Activated CD8-positive, alpha-beta T cell treated with anti-CD3 and anti-CD28 coated beads for 36 hours (primary cell): ENCODE measurements at regions not wholly inside any gene's neighbourhood (a gene's known extent, or its start where the extent isn't known, plus 50 kb on each side); places are given as distances from the start of the nearest gene placed in this dataset.

ENCODE experiments used
- ATAC-seq: fragments of 200-7000 bp; cut with Tn5 transposase; one replicate; pipeline ENCODE4 v1.10.0; 2021; ENCODE audit warnings: mild to moderate bottlenecking, moderate library complexity
- CTCF ChIA-PET: fragments of 350-600 bp; sonication (Branson Sonifier 250); formaldehyde crosslinking; loops from one replicate; lab custom pipeline; 2021; ENCODE audit warnings: antibody characterized with exemption; lab: Charles Lee
- POLR2A ChIA-PET: fragments of 350-600 bp; sonication (Branson Sonifier 250); formaldehyde crosslinking; loops from one replicate; lab custom pipeline; 2021; ENCODE audit warnings: antibody characterized with exemption; lab: Charles Lee
- DNase-seq: peaks from one replicate; pipeline ENCODE4 v3.0.0-alpha.2; 2020
- H3K27ac Mint-ChIP-seq: one replicate; pipeline ENCODE4 v1.8.0; 2021; ENCODE audit warnings: mild to moderate bottlenecking, mixed read lengths
- H3K27me3 Mint-ChIP-seq: one replicate; pipeline ENCODE4 v1.8.0; 2021; ENCODE audit warnings: mixed read lengths
- H3K36me3 Mint-ChIP-seq: one replicate; pipeline ENCODE4 v1.8.0; 2021; ENCODE audit warnings: low read depth, mixed read lengths
- H3K4me1 Mint-ChIP-seq: one replicate; pipeline ENCODE4 v1.8.0; 2021; ENCODE audit warnings: low read depth, mixed read lengths
- H3K4me3 Mint-ChIP-seq: one replicate; pipeline ENCODE4 v1.8.0; 2021; ENCODE audit warnings: mild to moderate bottlenecking, moderate library complexity, mixed read lengths
- H3K9me3 Mint-ChIP-seq: one replicate; pipeline ENCODE4 v1.8.0; 2021; ENCODE audit warnings: mixed read lengths
- CTCF ChIP-seq: fragments of 200-600 bp; IDR thresholded peaks from one replicate; pipeline ENCODE4 v1.8.0; 2022; ENCODE audit warnings: antibody characterized with exemption, mild to moderate bottlenecking
- intact Hi-C: fragments of 100-400 bp; cut with micrococcal nuclease; formaldehyde crosslinking; loops from one replicate; pipeline ENCODE4 v1.10.0; 2022

- no peaks in the 10 kb centered on the region for H3K9me3 Mint-ChIP-seq
- H3K4me1 Mint-ChIP-seq: peaks cover 2% of the 10 kb centered on the region
- intact Hi-C loops: loop anchor here (10.0 kb wide), 2 partner anchors 215 to 455 kb away; partner anchors contain the start of gene MYCBP
- no peak overlapping the region for H3K27ac Mint-ChIP-seq
- ChIA-PET CTCF (interaction anchor here (1.3 to 1.6 kb wide), 2 partner anchors 9 to 244 kb away, joined by 4 to 6 read pairs; no protein-coding TSS in a partner anchor), POLR2A (interaction anchor here (1.1 kb wide), 1 partner anchor 17 kb away, joined by 3 read pairs; no protein-coding TSS in a partner anchor)
- no peaks in the 10 kb centered on the region for H3K36me3 Mint-ChIP-seq
- DNase-seq (no peak), ATAC-seq (no peak)
- H3K4me3 Mint-ChIP-seq: no peak overlapping the region
- TF ChIP-seq CTCF: no peak
- peaks cover 3% of the 10 kb centered on the region for H3K27me3 Mint-ChIP-seq
Measured at GRCh38 chr1:39089931-39090521, 63.9 kb downstream of the NDUFS5 start.

GRCh38 chr1:39090757-39091380, 64.7 kb downstream of the NDUFS5 start:
- no peak overlapping the region for H3K4me3 Mint-ChIP-seq
- no peaks in the 10 kb centered on the region for H3K9me3 Mint-ChIP-seq
- POLR2A ChIA-PET: no interaction called here
- H3K27ac Mint-ChIP-seq: no peak overlapping the region
- DNase-seq (no peak), ATAC-seq (no peak)
- TF ChIP-seq CTCF: no peak
- CTCF ChIA-PET: interaction anchor here (0.8 to 1.9 kb wide), 8 partner anchors 8 to 253 kb away, joined by 3 to 12 read pairs (median 6); no protein-coding TSS in a partner anchor
- H3K36me3 Mint-ChIP-seq: no peaks in the 10 kb centered on the region
- intact Hi-C loops: loop anchor here (10.0 kb wide), 2 partner anchors 216 to 454 kb away; partner anchors contain the start of gene MYCBP
- peaks cover 3% of the 10 kb centered on the region for H3K27me3 Mint-ChIP-seq
- peaks cover 2% of the 10 kb centered on the region for H3K4me1 Mint-ChIP-seq

- TF ChIP-seq CTCF: peak; percentile 67
- peak; percentile 80 for ATAC-seq
- peak; percentile 79 for DNase-seq
- intact Hi-C loops: loop anchor here (10.0 kb wide), 2 partner anchors 217 to 453 kb away; partner anchors contain the start of gene MYCBP
- Mint-ChIP-seq H3K27me3 (no peaks in the 10 kb centered on the region), H3K4me1 (no peaks in the 10 kb centered on the region), H3K36me3 (no peaks in the 10 kb centered on the region), H3K4me3 (no peak overlapping the region), H3K9me3 (no peaks in the 10 kb centered on the region), H3K27ac (no peak overlapping the region)
- ChIA-PET POLR2A (interaction anchor here (0.6 kb wide), 1 partner anchor 88 kb away, joined by 3 read pairs; no protein-coding TSS in a partner anchor), CTCF (interaction anchor here (0.7 to 1.9 kb wide), 30 partner anchors 9 to 309 kb away, joined by 3 to 12 read pairs (median 4); partner anchors contain the start of gene NDUFS5)
Measured at GRCh38 chr1:39091845-39092645, 65.9 kb downstream of the NDUFS5 start.

- H3K27ac Mint-ChIP-seq: no peak overlapping the region
- DNase-seq (no peak), ATAC-seq (no peak)
- no peak overlapping the region for H3K4me3 Mint-ChIP-seq
- intact Hi-C loops: loop anchor here (10.0 kb wide), 2 partner anchors 220 to 450 kb away; partner anchors contain the start of gene MYCBP
- H3K36me3 Mint-ChIP-seq: no peaks in the 10 kb centered on the region
- POLR2A ChIA-PET: no interaction called here
- no peak for TF ChIP-seq CTCF
- peaks cover 6% of the 10 kb centered on the region for H3K4me1 Mint-ChIP-seq
- H3K9me3 Mint-ChIP-seq: no peaks in the 10 kb centered on the region
- H3K27me3 Mint-ChIP-seq: no peaks in the 10 kb centered on the region
- CTCF ChIA-PET: interaction anchor here (9.9 kb wide), 1 partner anchor 94 kb away, joined by 156 read pairs; no protein-coding TSS in a partner anchor
Measured at GRCh38 chr1:39094685-39095084, 68.5 kb downstream of the NDUFS5 start.
